ENCODE measurements at regions not wholly inside any gene's neighbourhood (a gene's known extent, or its start where the extent isn't known, plus 50 kb on each side); places are given as distances from the start of the nearest gene placed in this dataset.

DNA sequence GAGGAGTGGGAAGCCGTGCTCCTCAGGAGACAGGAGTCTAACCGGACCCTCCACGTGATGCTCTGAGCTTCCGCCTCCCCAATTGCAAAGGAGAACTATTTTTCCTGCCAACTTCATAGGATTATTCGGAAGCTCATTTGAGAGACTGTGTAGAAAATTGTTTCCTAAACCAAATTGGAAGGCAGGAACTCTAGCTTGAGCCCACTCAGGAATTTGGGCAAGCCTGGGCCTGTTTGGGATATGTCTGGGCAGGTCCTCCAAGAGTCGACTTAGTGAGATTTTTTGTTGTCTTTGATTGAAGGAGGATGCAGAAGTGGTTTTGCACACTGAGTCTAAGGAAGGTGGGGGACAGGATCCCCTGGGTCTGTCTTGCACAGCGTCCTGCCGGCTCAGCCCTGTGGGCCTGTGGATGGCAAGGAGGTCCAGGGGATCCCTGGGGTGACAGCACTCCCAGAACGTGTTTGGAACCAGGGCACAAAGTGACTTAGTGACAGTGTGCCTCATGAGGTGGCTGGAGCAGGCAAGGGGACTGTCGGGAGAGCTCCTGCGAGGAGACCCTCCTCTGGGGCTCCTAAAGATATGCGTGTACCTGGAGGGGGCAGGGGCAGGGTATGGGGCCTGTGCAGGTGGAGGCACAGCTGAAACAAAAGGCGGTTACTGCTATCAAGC is 283.3 kb downstream of the NSG2 start:
- WGBS, 3 donors, result 73 to 76% (median 76%) methylated on average over 13 of the region's 13 CpGs
- intact Hi-C loops (cut with DNase I), result no loop called here
- Histone ChIP-seq H3K36me3 (no peaks in the 10 kb centered on the region), H3K4me3 (no peak overlapping the region), H3K4me1 (ENCODE audit: insufficient read depth) (no peaks in the 10 kb centered on the region), H3K27ac (no peak overlapping the region), H3K9me3 (no peaks in the 10 kb centered on the region), H3K27me3 (no peaks in the 10 kb centered on the region)
- TF ChIP-seq POLR2A (IDR thresholded peaks at IDR 0.05), result no peak
- DNase-seq, result no peak

- TF ChIP-seq POLR2A (IDR thresholded peaks at IDR 0.05) (no peak), EP300 (IDR thresholded peaks at IDR 0.05) (no peak), CTCF (IDR thresholded peaks at IDR 0.05) (no peak)
- H3K36me3 ChIP-seq, result no peaks in the 10 kb centered on the region
- intact Hi-C loops (cut with DNase I), result no loop called here
- no peak overlapping the region for H3K27ac ChIP-seq
- no peaks in the 10 kb centered on the region for H3K9me3 ChIP-seq
- no peaks in the 10 kb centered on the region for H3K4me1 ChIP-seq (ENCODE audit: insufficient read depth)
- no peak for DNase-seq
- H3K4me3 ChIP-seq, result no peak overlapping the region
- no peaks in the 10 kb centered on the region for H3K27me3 ChIP-seq
- WGBS, 3 donors, result 46 to 56% (median 51%) methylated on average over 5 of the region's 5 CpGs
Observed at GRCh38 chr5:174329738-174330137, 284.2 kb downstream of the NSG2 start.

DNA sequence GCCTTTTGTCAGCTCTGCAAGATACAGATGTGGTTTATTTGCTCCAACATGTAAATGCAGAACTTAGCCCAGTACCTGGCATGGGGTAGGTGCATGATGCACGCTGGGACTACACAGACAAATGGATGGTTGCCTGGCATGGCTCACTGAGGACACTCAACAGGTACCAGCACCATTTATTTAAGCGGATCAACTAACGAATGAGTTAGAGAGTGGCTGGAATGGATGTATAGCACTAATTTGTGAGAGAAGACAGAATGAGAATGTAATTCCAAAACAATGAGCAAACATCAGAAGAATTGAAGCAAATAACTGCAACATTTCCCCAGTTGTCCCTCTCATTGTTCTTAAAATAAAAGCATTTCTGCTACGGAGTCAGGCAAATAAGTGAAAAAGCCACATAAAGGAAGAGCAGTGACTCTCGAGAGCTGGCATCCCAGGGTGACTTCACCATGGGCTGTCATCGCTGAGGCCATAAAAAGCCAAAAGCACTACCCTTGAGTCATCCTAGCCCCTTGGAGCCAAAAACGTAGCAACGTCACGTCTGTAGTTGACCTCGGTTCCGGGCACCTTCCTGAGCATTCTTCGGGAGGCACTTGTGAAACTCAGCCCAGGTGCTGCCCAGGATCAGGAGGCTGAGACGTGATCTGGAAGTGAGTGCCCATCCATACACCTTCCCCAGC is 290.3 kb downstream of the NSG2 start:
- Histone ChIP-seq H3K27me3 (no peaks in the 10 kb centered on the region), H3K9me3 (no peaks in the 10 kb centered on the region), H3K36me3 (no peaks in the 10 kb centered on the region), H3K4me3 (no peak overlapping the region), H3K27ac (no peak overlapping the region), H3K4me1 (ENCODE audit: insufficient read depth) (no peaks in the 10 kb centered on the region)
- intact Hi-C loops (cut with DNase I), result no loop called here
- 81 to 83% (median 82%) methylated on average over 13 of the region's 13 CpGs for WGBS, 3 donors
- no peak for DNase-seq
- TF ChIP-seq POLR2A (IDR thresholded peaks at IDR 0.05), result no peak
- TF ChIP-seq EP300 (IDR thresholded peaks at IDR 0.05), result no peak
- no peak for TF ChIP-seq CTCF (IDR thresholded peaks at IDR 0.05)

- Histone ChIP-seq H3K9me3 (no peaks in the 10 kb centered on the region), H3K27me3 (no peaks in the 10 kb centered on the region), H3K27ac (no peak overlapping the region), H3K4me1 (ENCODE audit: insufficient read depth) (no peaks in the 10 kb centered on the region), H3K36me3 (no peaks in the 10 kb centered on the region), H3K4me3 (no peak overlapping the region)
- WGBS, 3 donors, result 64 to 74% (median 69%) methylated on average over 5 of the region's 5 CpGs
- intact Hi-C loops (cut with DNase I), result no loop called here
- TF ChIP-seq EP300 (IDR thresholded peaks at IDR 0.05) (no peak), POLR2A (IDR thresholded peaks at IDR 0.05) (no peak), CTCF (IDR thresholded peaks at IDR 0.05) (no peak)
- no peak for DNase-seq
Observed at GRCh38 chr5:174336479-174336878, 291.0 kb downstream of the NSG2 start.
